ENCODE measurements at regions not wholly inside any gene's neighbourhood (a gene's known extent, or its start where the extent isn't known, plus 50 kb on each side); places are given as distances from the start of the nearest gene placed in this dataset.

DNA sequence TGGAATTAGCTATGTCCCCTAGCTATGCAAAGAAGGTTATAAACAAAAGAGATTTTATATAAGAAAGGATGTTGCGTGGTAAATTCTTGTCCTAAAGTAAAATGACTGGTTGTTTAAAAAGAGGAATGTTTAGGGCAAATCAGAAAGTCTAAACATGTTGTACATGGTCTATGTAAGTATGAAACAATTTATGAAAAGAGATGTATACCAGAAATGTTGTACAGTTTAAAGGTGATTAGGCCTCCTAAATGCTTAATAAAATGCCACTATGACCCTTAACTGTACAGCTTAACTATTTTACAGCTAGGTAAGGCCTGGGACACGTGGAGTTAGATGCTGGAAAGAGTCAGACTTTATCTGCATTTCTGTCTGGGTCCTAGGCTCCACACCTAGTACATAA, 775.9 kb upstream of the KLHL1 start:
- TF ChIP-seq POLR2A (IDR thresholded peaks at IDR 0.05; ENCODE audit: low read length) (no peak), GATA1 (IDR thresholded peaks at IDR 0.05; ENCODE audit: low read depth, low read length) (no peak)

All from erythroblast (primary cell).